Skin of body (tissue), 1 donor: ENCODE measurements at regions not wholly inside any gene's neighbourhood (a gene's known extent, or its start where the extent isn't known, plus 50 kb on each side); places are given as distances from the start of the nearest gene placed in this dataset.

Source experiments
- DNase-seq: peaks from one replicate; lab custom pipeline; 2025; lab: John Stamatoyannopoulos, UW

- no peak for DNase-seq
Measured at GRCh38 chr2:200725596-200725995, 86.1 kb upstream of the BZW1 start.

GRCh38 chr2:200728630-200729029, 83.1 kb upstream of the BZW1 start:
- DNase-seq: no peak

GRCh38 chr2:200730302-200730701, 81.4 kb upstream of the BZW1 start:
- no peak for DNase-seq

- no peak for DNase-seq
Measured at GRCh38 chr2:200730960-200731359, 80.8 kb upstream of the BZW1 start.

GRCh38 chr2:200732866-200733265, 78.8 kb upstream of the BZW1 start:
- DNase-seq: no peak

- no peak for DNase-seq
Measured at GRCh38 chr2:200733713-200734198, 78.0 kb upstream of the BZW1 start.

GRCh38 chr2:200735061-200735460, 76.6 kb upstream of the BZW1 start:
- no peak for DNase-seq

GRCh38 chr2:200736646-200737274, 75.0 kb upstream of the BZW1 start:
- no peak for DNase-seq

- no peak for DNase-seq
Measured at GRCh38 chr2:200737585-200737984, 74.1 kb upstream of the BZW1 start.

- no peak for DNase-seq
Measured at GRCh38 chr2:200738590-200738989, 73.1 kb upstream of the BZW1 start.

- no peak for DNase-seq
Measured at GRCh38 chr2:200740907-200741306, 70.8 kb upstream of the BZW1 start.

- no peak for DNase-seq
Measured at GRCh38 chr2:200741468-200742202, 70.1 kb upstream of the BZW1 start.

GRCh38 chr2:200742426-200742825, 69.3 kb upstream of the BZW1 start:
- DNase-seq: no peak

- peak; percentile 37 for DNase-seq
Measured at GRCh38 chr2:200743042-200743676, 68.6 kb upstream of the BZW1 start.

- DNase-seq: no peak
Measured at GRCh38 chr2:200744201-200744602, 67.5 kb upstream of the BZW1 start.

- DNase-seq: no peak
Measured at GRCh38 chr2:200746301-200746700, 65.4 kb upstream of the BZW1 start.

GRCh38 chr2:200747668-200748618, 63.8 kb upstream of the BZW1 start:
- no peak for DNase-seq

- no peak for DNase-seq
Measured at GRCh38 chr2:200748779-200749178, 62.9 kb upstream of the BZW1 start.

- DNase-seq: no peak
Measured at GRCh38 chr2:200749631-200750322, 61.9 kb upstream of the BZW1 start.

- no peak for DNase-seq
Measured at GRCh38 chr2:200750323-200750910, 61.3 kb upstream of the BZW1 start.
